T-helper 1 cell treated with Interleukin-12 subunit alpha and Interleukin-12 subunit beta and Interleukin-4 antibody, amounts not matched to agents 30 μg/mL and 1 μg/mL, for 36 hours (primary cell): ENCODE measurements at regions not wholly inside any gene's neighbourhood (a gene's known extent, or its start where the extent isn't known, plus 50 kb on each side); places are given as distances from the start of the nearest gene placed in this dataset.

ENCODE experiments used
- H3K27ac Mint-ChIP-seq: one replicate; pipeline ENCODE4 v1.8.0; 2021; ENCODE audit warnings: mild to moderate bottlenecking, mixed read lengths
- H3K27me3 Mint-ChIP-seq: one replicate; pipeline ENCODE4 v1.8.0; 2021; ENCODE audit warnings: low read depth, mixed read lengths
- H3K36me3 Mint-ChIP-seq: one replicate; pipeline ENCODE4 v1.8.0; 2021; ENCODE audit warnings: low read depth, mixed read lengths
- H3K4me1 Mint-ChIP-seq: one replicate; pipeline ENCODE4 v1.8.0; 2021; ENCODE audit warnings: low read depth, mixed read lengths
- H3K4me3 Mint-ChIP-seq: one replicate; pipeline ENCODE4 v1.8.0; 2021; ENCODE audit warnings: mild to moderate bottlenecking, moderate library complexity, mixed read lengths
- H3K9me3 Mint-ChIP-seq: one replicate; pipeline ENCODE4 v1.8.0; 2021; ENCODE audit warnings: mixed read lengths

DNA sequence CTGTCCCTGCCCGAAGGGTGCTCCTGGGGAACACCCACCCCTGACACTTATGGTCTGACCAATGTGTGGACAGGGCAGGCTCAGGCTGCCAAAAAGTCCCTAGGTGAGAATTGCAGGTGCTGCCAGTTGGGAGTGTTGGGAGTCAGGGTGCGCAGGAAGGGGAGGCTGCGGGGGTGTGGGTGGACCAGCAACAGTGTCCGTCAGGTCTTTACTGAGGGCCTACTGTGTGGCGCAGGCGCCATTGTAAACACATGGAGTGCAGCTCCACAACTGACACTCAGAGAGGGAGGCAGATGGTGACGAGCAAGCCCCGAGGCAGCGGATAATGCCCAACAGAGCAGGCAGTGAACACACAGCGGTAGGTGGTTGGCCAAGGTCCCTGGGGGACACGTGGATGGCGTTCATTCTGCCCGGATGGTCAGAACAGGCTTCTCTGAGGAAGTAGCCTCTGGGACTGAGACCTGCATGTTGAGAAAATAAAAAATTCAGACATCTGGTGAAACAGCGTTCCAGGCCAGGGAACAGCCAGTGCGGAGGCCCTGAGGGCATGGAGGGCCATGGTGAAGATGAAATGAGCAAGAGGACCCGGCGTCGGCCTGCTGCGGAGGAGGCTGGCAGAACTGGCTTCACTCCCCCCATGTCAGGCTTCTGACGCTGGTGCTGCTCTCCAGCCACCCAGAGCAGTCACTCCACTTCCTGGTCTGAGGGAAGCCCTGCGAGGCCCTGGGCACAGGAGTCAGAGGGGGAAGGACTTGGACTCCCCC lies 136.2 kb upstream of the ZBTB40 start:
- Mint-ChIP-seq H3K9me3 (no peaks in the 10 kb centered on the region), H3K4me3 (no peak overlapping the region), H3K4me1 (no peaks in the 10 kb centered on the region), H3K27ac (no peak overlapping the region), H3K36me3 (no peaks in the 10 kb centered on the region), H3K27me3 (peaks cover 10% of the 10 kb centered on the region)

DNA sequence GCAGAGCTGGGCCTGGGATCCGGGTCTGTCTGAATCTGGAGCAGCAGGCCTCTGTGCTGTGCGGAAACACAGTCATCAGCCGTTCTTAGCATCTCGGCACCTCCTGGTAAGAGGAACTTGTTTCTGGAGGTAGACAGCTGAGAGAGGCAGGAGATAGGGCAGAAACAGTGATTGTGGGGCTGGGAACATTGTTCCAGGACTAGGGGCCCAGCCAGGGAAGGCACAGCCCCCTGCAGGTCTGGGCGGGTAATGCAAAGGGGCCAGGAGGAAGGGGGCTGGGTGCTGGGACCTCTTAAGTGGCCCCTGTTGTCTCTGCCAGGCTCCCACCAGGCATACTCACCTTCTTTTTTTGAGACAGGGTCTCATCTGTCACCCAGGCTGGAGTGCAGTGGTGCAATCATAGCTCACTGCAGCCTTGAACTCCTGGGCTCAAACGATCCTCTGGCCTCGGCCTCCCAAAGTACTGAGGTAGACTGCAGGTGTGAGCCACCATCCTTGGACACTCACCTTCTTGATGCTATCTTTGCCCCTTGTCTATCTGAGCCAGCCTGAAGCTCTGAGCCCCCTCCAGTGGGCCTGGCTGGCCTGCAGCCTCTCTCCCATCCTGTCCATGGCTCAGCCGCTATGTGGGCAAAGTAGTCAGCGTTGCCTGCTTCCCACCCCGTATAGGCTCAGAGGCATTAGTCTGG lies 134.3 kb upstream of the ZBTB40 start:
- H3K27ac Mint-ChIP-seq = no peak overlapping the region
- H3K4me3 Mint-ChIP-seq = no peak overlapping the region
- H3K4me1 Mint-ChIP-seq = no peaks in the 10 kb centered on the region
- no peaks in the 10 kb centered on the region for H3K9me3 Mint-ChIP-seq
- H3K27me3 Mint-ChIP-seq = peaks cover 10% of the 10 kb centered on the region
- H3K36me3 Mint-ChIP-seq = no peaks in the 10 kb centered on the region

DNA sequence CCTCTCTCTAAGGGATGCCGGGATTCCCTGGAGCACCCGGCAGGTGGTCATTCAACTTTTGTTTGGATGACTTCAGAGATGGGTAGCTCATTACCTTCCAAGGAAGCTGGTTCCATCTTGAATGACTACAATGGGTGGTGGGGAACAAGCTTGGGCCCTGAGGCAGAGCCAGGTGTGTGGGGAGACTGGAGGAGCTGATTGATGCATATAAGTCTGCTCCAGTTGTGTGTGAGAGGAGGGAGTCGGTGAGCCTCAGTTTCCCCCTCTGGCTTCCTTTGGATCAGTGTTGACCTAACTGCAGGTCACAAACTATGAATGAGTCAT lies 133.8 kb upstream of the ZBTB40 start:
- H3K27ac Mint-ChIP-seq = no peak overlapping the region
- no peaks in the 10 kb centered on the region for H3K4me1 Mint-ChIP-seq
- no peak overlapping the region for H3K4me3 Mint-ChIP-seq
- H3K36me3 Mint-ChIP-seq = no peaks in the 10 kb centered on the region
- H3K9me3 Mint-ChIP-seq = no peaks in the 10 kb centered on the region
- H3K27me3 Mint-ChIP-seq = peaks cover 10% of the 10 kb centered on the region

DNA sequence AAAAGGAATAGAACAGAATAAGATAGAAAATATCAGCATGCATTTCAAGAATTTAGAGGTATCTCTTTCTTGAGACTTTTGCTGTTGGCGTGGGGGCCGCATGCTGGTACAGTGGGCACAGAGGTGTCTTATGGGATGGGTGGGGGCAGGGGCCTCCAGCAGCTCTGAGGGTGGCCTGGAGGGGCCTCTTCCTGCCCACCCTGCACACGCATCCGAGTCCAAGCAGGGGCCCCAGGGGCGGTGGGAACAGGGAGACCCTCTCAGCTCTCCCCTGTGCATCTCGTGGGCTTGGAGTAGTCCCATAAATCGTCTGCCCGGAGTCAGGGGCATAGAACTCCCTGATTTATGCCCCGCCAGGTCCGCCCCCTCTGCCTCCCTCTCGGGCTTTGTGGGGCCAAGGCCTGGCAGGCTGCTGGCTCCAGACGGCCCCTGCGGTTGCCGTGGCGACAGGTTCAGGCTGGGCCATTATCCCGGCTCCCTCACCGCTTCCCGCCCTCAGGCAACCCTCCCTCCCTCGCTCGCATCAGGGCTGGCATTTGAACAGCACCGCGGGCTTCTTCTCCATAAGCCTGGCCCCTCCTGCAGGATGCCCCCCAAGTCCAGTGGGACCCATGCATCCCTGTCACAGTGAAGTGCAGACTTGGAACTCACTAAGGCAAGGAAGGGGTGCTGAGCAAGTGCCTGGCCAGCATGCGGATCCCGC lies 133.2 kb upstream of the ZBTB40 start:
- Mint-ChIP-seq H3K27me3 (peaks cover 10% of the 10 kb centered on the region), H3K36me3 (no peaks in the 10 kb centered on the region), H3K4me3 (no peak overlapping the region), H3K9me3 (no peaks in the 10 kb centered on the region), H3K27ac (no peak overlapping the region), H3K4me1 (no peaks in the 10 kb centered on the region)

DNA sequence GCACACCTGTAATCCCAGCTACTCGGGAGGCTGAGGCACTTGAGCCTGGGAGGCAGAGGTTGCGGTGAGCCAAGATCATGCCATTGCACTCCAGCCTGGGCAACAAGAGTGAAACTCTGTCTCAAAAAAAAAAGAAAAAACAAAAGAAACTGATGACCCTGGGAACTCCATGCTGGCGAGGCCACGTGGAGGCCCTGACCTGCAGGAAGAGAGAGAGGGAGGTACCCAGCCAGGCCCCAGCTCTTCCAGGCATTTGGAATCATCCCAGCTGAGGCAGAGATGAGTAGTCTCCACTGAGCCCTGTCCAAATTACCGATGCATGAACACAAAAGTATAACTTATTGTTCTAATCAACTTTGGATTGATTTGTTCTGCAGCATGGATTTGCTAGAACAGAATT lies 132.0 kb upstream of the ZBTB40 start:
- no peaks in the 10 kb centered on the region for H3K36me3 Mint-ChIP-seq
- no peaks in the 10 kb centered on the region for H3K4me1 Mint-ChIP-seq
- H3K9me3 Mint-ChIP-seq = no peaks in the 10 kb centered on the region
- H3K4me3 Mint-ChIP-seq = no peak overlapping the region
- peaks cover 10% of the 10 kb centered on the region for H3K27me3 Mint-ChIP-seq
- H3K27ac Mint-ChIP-seq = no peak overlapping the region

DNA sequence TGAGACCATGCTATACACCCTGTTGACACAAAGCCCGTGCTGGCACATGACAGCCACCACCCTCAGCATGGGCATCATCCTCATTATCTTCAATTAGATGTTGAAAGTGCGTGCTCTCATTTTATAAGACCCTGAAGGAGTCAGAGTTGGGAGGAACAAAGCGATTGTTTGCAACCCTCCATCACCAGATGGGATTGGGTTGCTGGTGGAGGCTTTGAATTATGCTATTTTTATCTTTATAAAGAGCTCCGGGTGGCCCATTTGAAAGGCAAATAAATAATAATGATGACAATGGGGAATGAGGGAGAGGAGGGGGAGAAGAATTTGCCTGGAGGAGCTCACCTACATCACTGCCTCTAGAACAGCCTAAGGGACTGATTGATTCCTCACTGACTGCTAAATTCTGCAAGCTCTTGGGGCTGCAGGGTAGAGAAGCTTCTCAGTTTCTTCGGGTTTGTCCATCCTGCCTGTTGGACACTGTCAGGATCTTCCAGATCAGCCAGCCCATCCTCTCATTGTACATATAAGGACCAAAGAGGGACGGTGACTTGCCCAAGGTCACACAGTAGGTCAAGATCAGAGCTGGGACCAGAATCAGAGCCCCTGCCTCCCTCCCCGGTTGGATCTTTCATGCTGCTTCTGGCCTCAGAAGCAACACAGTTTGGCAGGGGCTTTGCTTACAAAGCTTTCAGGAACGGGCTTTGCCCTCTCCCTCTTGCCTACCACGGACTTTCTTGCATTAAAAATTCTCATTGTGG lies 130.9 kb upstream of the ZBTB40 start:
- H3K4me3 Mint-ChIP-seq = no peak overlapping the region
- H3K27me3 Mint-ChIP-seq = peaks cover 10% of the 10 kb centered on the region
- H3K4me1 Mint-ChIP-seq = no peaks in the 10 kb centered on the region
- no peaks in the 10 kb centered on the region for H3K36me3 Mint-ChIP-seq
- H3K27ac Mint-ChIP-seq = no peak overlapping the region
- no peaks in the 10 kb centered on the region for H3K9me3 Mint-ChIP-seq

GRCh38 chr1:22321917-22322316 lies 129.7 kb upstream of the ZBTB40 start:
- peaks cover 10% of the 10 kb centered on the region for H3K27me3 Mint-ChIP-seq
- H3K27ac Mint-ChIP-seq = no peak overlapping the region
- no peak overlapping the region for H3K4me3 Mint-ChIP-seq
- H3K36me3 Mint-ChIP-seq = no peaks in the 10 kb centered on the region
- no peaks in the 10 kb centered on the region for H3K4me1 Mint-ChIP-seq
- no peaks in the 10 kb centered on the region for H3K9me3 Mint-ChIP-seq

GRCh38 chr1:22323141-22323845 lies 128.4 kb upstream of the ZBTB40 start:
- no peaks in the 10 kb centered on the region for H3K36me3 Mint-ChIP-seq
- no peaks in the 10 kb centered on the region for H3K4me1 Mint-ChIP-seq
- no peak overlapping the region for H3K27ac Mint-ChIP-seq
- no peaks in the 10 kb centered on the region for H3K9me3 Mint-ChIP-seq
- no peak overlapping the region for H3K4me3 Mint-ChIP-seq
- H3K27me3 Mint-ChIP-seq = peaks cover 5% of the 10 kb centered on the region

GRCh38 chr1:22323846-22324504 lies 127.7 kb upstream of the ZBTB40 start:
- no peak overlapping the region for H3K4me3 Mint-ChIP-seq
- H3K4me1 Mint-ChIP-seq = no peaks in the 10 kb centered on the region
- peaks cover 3% of the 10 kb centered on the region for H3K27me3 Mint-ChIP-seq
- H3K36me3 Mint-ChIP-seq = no peaks in the 10 kb centered on the region
- no peak overlapping the region for H3K27ac Mint-ChIP-seq
- H3K9me3 Mint-ChIP-seq = no peaks in the 10 kb centered on the region

DNA sequence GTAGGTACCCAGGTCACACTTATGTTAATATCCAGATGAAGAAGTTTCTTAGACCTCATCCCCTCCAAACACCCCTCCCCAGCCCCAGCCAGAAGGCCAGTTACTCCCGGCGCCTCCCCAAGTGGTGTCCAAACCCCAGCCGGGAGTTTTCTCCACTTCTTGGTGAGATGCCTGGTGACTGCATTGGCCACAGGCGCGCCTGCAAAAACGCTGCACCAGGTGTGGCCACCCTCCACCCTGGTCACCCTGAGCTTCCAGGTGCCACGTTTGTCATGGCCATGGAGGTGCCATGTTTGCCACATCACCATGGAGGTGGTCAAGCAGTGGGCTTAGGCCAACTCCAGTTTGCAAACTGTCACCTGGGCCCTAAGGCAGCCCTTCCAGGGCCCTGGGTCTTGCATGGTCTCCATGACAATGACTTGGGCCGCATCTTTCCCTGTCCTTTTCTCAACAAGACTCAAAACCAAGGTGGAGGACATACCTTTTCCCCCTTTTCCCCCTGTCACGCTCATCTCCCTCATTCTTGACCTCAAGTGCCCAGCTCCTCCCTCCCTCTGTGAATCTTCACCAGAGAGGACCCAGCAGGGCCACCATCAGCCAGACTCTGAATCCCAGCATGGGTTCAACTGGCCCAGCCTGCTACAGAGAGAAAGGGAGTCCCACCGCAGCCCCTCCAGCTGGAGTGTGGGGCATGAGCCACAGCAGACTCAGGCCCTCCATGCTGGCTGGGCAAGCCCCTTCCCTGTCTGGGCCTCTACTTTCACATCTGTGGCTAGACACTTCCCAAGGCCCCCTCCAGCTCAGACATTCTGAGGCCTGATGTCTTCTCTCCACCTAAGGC lies 125.9 kb upstream of the ZBTB40 start:
- Mint-ChIP-seq H3K9me3 (no peaks in the 10 kb centered on the region), H3K4me1 (no peaks in the 10 kb centered on the region), H3K36me3 (no peaks in the 10 kb centered on the region), H3K27ac (no peak overlapping the region), H3K27me3 (no peaks in the 10 kb centered on the region), H3K4me3 (no peak overlapping the region)

GRCh38 chr1:22326372-22326915 lies 125.2 kb upstream of the ZBTB40 start:
- H3K4me3 Mint-ChIP-seq = no peak overlapping the region
- H3K9me3 Mint-ChIP-seq = no peaks in the 10 kb centered on the region
- H3K27ac Mint-ChIP-seq = no peak overlapping the region
- no peaks in the 10 kb centered on the region for H3K4me1 Mint-ChIP-seq
- H3K36me3 Mint-ChIP-seq = no peaks in the 10 kb centered on the region
- H3K27me3 Mint-ChIP-seq = no peaks in the 10 kb centered on the region

DNA sequence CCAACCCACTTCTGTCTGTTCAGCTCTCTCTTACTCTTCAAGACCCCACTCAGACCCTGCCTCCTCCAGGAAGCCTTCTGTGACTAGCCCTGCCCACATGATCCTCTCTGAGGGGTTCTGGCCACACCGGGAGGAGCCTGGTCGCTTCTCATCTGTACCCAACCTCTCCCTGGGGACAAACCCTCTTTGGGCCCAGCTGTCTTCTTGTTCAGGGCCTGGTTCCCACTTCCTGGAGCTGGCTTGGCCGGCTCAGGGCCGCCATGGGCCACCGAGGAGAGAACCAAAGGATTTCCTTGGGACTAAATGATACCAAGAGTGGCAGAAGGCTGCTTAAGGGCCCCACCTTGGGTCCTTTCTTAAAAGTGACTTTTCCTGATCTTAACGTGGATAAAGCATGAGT lies 124.7 kb upstream of the ZBTB40 start:
- no peaks in the 10 kb centered on the region for H3K36me3 Mint-ChIP-seq
- H3K27me3 Mint-ChIP-seq = no peaks in the 10 kb centered on the region
- no peaks in the 10 kb centered on the region for H3K9me3 Mint-ChIP-seq
- no peak overlapping the region for H3K27ac Mint-ChIP-seq
- H3K4me1 Mint-ChIP-seq = no peaks in the 10 kb centered on the region
- no peak overlapping the region for H3K4me3 Mint-ChIP-seq

GRCh38 chr1:22327411-22327810 lies 124.2 kb upstream of the ZBTB40 start:
- Mint-ChIP-seq H3K27ac (no peak overlapping the region), H3K9me3 (no peaks in the 10 kb centered on the region), H3K36me3 (no peaks in the 10 kb centered on the region), H3K4me3 (no peak overlapping the region), H3K27me3 (no peaks in the 10 kb centered on the region), H3K4me1 (no peaks in the 10 kb centered on the region)
